ENCODE measurements at regions not wholly inside any gene's neighbourhood (a gene's known extent, or its start where the extent isn't known, plus 50 kb on each side); places are given as distances from the start of the nearest gene placed in this dataset.

DNA sequence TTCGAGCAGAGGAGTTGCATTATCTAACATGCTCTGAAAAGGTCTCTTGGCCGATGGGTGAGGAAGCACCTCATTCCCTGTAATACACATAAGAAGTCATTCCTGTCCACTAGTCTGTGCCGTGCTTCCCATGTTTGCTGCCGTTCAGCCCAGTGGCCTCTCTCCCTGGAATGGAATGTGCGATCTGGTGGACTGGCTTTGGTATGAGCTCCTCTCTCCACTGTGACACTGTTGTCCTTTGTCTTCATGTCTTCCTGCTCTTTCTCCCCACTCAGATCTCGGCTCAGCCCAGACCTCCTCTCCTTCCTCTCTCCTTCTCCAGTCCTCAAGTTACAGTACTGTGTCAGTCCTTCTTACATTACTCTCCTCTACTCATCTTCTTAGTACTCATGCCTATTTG, 192.8 kb upstream of the KLF6 start:
- POLR2A ChIA-PET = no interaction called here
- no peak for ATAC-seq (ENCODE audit: low read depth)

DNA sequence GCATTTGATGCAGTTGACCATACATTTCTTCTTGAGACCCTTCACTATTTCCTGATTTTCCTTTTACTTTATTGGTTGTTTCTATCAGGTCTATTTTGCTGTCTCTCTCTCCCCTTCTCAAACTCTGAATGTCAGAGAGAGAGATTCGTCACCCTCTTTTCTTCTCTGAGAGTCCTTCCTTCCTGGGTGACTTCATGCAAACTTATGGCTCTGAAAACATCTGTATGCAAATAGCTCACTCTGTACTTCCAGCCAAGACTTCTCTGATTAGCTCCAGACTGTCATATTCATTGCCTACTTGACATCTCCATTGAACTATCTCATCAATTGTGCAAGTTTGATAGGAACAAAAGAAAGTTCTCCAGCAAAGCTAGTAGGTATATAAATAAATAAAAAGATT, 191.7 kb upstream of the KLF6 start:
- no peak for TF ChIP-seq EZH2 (IDR thresholded peaks at IDR 0.05; ENCODE audit: borderline replicate concordance, insufficient read depth, low read depth, low read length, poor library complexity, severe bottlenecking)
- TF ChIP-seq, protein P1, sequence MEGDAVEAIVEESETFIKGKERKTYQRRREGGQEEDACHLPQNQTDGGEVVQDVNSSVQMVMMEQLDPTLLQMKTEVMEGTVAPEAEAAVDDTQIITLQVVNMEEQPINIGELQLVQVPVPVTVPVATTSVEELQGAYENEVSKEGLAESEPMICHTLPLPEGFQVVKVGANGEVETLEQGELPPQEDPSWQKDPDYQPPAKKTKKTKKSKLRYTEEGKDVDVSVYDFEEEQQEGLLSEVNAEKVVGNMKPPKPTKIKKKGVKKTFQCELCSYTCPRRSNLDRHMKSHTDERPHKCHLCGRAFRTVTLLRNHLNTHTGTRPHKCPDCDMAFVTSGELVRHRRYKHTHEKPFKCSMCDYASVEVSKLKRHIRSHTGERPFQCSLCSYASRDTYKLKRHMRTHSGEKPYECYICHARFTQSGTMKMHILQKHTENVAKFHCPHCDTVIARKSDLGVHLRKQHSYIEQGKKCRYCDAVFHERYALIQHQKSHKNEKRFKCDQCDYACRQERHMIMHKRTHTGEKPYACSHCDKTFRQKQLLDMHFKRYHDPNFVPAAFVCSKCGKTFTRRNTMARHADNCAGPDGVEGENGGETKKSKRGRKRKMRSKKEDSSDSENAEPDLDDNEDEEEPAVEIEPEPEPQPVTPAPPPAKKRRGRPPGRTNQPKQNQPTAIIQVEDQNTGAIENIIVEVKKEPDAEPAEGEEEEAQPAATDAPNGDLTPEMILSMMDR (IDR thresholded peaks at IDR 0.05) = no peak
- H3K4me2 ChIP-seq (replicated peaks; ENCODE audit: low read depth, low read length, poor library complexity, severe bottlenecking) = peak overlapping the region; percentile 23
- no peaks in the 10 kb centered on the region for H3K9me3 Mint-ChIP-seq (ENCODE audit: insufficient read depth)
- intact Hi-C loops (cut with micrococcal nuclease) = no loop called here
- DNase-seq = no peak
- H3K27me3 ChIP-seq (replicated peaks in 1 of 4; ENCODE audit: control extremely low read depth in 1 of 4, control insufficient read depth in 3 of 4, insufficient read depth in 4 of 4, low read length in 3 of 4) = no peaks in the 10 kb centered on the region
- H3K4me1 ChIP-seq (ENCODE audit: control insufficient read depth in 2 of 2, insufficient read depth in 2 of 2, low read length in 2 of 2) = peaks cover 6 to 14% of the 10 kb centered on the region in 2 donors
- peaks cover 0 to 10% (median 8%) of the 10 kb centered on the region in 3 donors for H3K9me3 ChIP-seq (ENCODE audit: control extremely low read depth in 1 of 3, control insufficient read depth in 2 of 3, insufficient read depth in 1 of 3, low read length in 2 of 3)
- H3K4me3 Mint-ChIP-seq = no peak overlapping the region
- POLR2A ChIA-PET = no interaction called here
- peaks cover 14% of the 10 kb centered on the region for H3K4me1 Mint-ChIP-seq
- WGBS (ENCODE audit: insufficient coverage) = 38% methylated on average over 1 of the region's 1 CpG
- no peak overlapping the region for H3K9ac ChIP-seq (ENCODE audit: low read length)
- no peaks in the 10 kb centered on the region for H3K36me3 ChIP-seq (replicated peaks in 1 of 2; ENCODE audit: control extremely low read depth in 1 of 2, control insufficient read depth in 1 of 2, extremely low read depth in 1 of 2, insufficient read depth in 2 of 2, low read length in 1 of 2)
- no peak overlapping the region for H3K4me3 ChIP-seq (ENCODE audit: control extremely low read depth in 1 of 5, extremely low read depth in 1 of 5, insufficient read depth in 1 of 5, low read depth in 2 of 5, low read length in 4 of 5)
- no peak overlapping the region for H3K27ac Mint-ChIP-seq
- no peaks in the 10 kb centered on the region for H3K79me2 ChIP-seq (ENCODE audit: control insufficient read depth, insufficient read depth, low read length)
- CTCF ChIA-PET = no interaction called here
- H3K27me3 Mint-ChIP-seq = no peaks in the 10 kb centered on the region
- no peaks in the 10 kb centered on the region for H4K20me1 ChIP-seq (ENCODE audit: control insufficient read depth, insufficient read depth, low read length, poor library complexity, severe bottlenecking)
- no peak overlapping the region for H3K27ac ChIP-seq (ENCODE audit: low read length in 2 of 2)
- ATAC-seq (ENCODE audit: low read depth) = no peak
- H2AFZ ChIP-seq (ENCODE audit: insufficient read depth, low read depth, low read length, poor library complexity, severe bottlenecking) = peak overlapping the region; percentile 32

More for the DNA sequence above, 192.8 kb upstream of the KLF6 start:
- no peaks in the 10 kb centered on the region for H3K79me2 ChIP-seq (ENCODE audit: control insufficient read depth, insufficient read depth, low read length)
- H3K27me3 ChIP-seq (replicated peaks in 1 of 4; ENCODE audit: control extremely low read depth in 1 of 4, control insufficient read depth in 3 of 4, insufficient read depth in 4 of 4, low read length in 3 of 4) = no peaks in the 10 kb centered on the region
- TF ChIP-seq, protein P1 (IDR thresholded peaks at IDR 0.05) = no peak
- TF ChIP-seq EZH2 (IDR thresholded peaks at IDR 0.05; ENCODE audit: borderline replicate concordance, insufficient read depth, low read depth, low read length, poor library complexity, severe bottlenecking) = no peak
- Mint-ChIP-seq H3K27ac (no peak overlapping the region), H3K4me3 (no peak overlapping the region), H3K9me3 (ENCODE audit: insufficient read depth) (no peaks in the 10 kb centered on the region), H3K27me3 (no peaks in the 10 kb centered on the region), H3K4me1 (peaks cover 13% of the 10 kb centered on the region)
- H3K4me3 ChIP-seq (ENCODE audit: control extremely low read depth in 1 of 5, extremely low read depth in 1 of 5, insufficient read depth in 1 of 5, low read depth in 2 of 5, low read length in 4 of 5) = no peak overlapping the region
- DNase-seq = no peak
- intact Hi-C loops (cut with micrococcal nuclease) = no loop called here
- H3K27ac ChIP-seq (ENCODE audit: low read length in 2 of 2) = no peak overlapping the region
- H3K4me1 ChIP-seq (ENCODE audit: control insufficient read depth in 2 of 2, insufficient read depth in 2 of 2, low read length in 2 of 2) = peaks cover 6 to 14% of the 10 kb centered on the region in 2 donors
- H2AFZ ChIP-seq (ENCODE audit: insufficient read depth, low read depth, low read length, poor library complexity, severe bottlenecking) = no peak overlapping the region
- no peaks in the 10 kb centered on the region for H3K36me3 ChIP-seq (replicated peaks in 1 of 2; ENCODE audit: control extremely low read depth in 1 of 2, control insufficient read depth in 1 of 2, extremely low read depth in 1 of 2, insufficient read depth in 2 of 2, low read length in 1 of 2)
- no peaks in the 10 kb centered on the region for H4K20me1 ChIP-seq (ENCODE audit: control insufficient read depth, insufficient read depth, low read length, poor library complexity, severe bottlenecking)
- peaks cover 0 to 12% (median 9%) of the 10 kb centered on the region in 3 donors for H3K9me3 ChIP-seq (ENCODE audit: control extremely low read depth in 1 of 3, control insufficient read depth in 2 of 3, insufficient read depth in 1 of 3, low read length in 2 of 3)
- 100% methylated on average over 2 of the region's 6 CpGs for WGBS (ENCODE audit: insufficient coverage)
- CTCF ChIA-PET = no interaction called here
- no peak overlapping the region for H3K9ac ChIP-seq (ENCODE audit: low read length)
- no peak overlapping the region for H3K4me2 ChIP-seq (replicated peaks; ENCODE audit: low read depth, low read length, poor library complexity, severe bottlenecking)

All from B cell (primary cell).